ENCODE measurements at regions not wholly inside any gene's neighbourhood (a gene's known extent, or its start where the extent isn't known, plus 50 kb on each side); places are given as distances from the start of the nearest gene placed in this dataset.
"Not testable (repeated sequence)": the region's sequence is repeated elsewhere in the genome, so short reads cannot be mapped to it uniquely, and the experiment has no call there.

DNA sequence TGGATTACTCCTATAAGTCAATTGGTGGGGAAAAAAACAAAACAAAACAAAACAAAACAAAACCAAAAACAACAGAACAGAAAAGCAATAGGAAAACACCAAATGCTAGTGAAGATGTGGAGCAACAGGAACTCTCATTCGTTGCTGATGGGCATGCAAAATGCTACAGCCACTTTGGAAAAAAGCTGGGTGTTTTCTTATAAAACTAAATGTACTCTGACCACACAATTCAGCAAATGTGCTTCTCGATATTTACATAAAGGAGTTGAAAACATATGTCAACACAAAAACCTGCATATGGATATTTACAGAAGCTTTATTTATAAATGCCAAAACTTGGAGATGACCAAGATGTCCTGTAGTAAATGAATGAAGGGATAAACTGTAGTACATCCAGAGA, 703.6 kb upstream of the FAM241A start:
- no peak for DNase-seq

DNA sequence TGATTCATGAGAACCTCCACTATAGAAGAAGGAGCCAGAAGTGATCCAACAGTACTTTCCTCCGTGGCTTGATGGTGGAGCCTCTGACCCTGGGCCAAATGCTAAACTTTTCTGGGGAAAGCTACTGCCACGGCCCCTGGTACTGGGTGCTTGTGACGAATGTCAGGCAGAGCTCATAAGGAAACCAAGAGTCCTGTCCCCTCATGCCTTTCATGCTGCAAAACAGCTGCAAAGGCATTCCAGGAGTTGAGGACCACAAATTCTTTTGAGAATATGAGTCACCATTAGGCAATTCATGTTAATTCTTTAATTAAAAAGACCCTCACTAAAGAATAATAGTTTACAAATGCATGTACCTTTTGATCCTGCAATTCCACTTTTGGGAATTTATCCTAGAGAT, 700.4 kb upstream of the FAM241A start:
- not testable (repeated sequence) for DNase-seq

DNA sequence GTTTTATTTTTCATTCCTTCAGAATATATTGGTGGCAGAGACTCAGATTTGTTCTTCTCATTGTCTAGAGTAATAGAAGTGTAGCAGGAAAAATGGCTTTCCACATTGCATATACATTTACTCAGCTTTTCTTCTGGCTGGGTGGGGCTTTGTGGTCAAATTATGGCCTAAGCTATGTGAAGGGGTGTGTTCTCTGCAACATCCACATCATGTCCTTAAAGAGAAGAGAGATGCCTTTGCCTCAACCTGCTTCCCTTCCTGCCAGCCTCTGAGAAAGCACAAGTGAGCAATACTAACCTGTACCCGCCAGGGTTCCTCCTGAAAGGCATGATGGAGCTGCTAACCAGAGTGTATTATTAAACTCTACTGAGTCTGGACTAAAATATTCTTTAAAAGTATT, 695.6 kb upstream of the FAM241A start:
- no peak for DNase-seq

DNA sequence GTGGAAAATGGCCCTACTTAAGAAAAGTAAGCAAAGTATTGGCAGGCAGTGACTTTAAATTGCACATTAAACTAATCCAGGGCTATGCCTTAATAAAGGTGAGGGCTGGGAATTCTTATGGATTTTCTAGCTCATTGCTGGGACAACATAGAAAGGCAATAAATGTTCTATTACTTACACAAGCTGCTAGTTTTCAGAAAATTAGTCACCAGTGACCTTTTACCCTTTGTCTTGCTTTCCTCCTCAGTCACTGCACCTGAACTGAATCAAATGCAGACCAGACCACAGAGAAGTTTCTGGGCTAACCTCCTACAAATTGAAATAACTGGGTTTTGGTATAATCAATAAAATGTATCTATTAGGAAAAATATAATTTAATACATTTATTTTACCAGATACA, 694.4 kb upstream of the FAM241A start:
- DNase-seq: no peak

- no peak for DNase-seq
Measured at GRCh38 chr4:111453216-111453615, 692.0 kb upstream of the FAM241A start.

GRCh38 chr4:111454961-111455360, 690.3 kb upstream of the FAM241A start:
- no peak for DNase-seq

- no peak for DNase-seq
Measured at GRCh38 chr4:111464251-111465045, 680.8 kb upstream of the FAM241A start.

- DNase-seq: no peak
Measured at GRCh38 chr4:111466811-111467604, 678.2 kb upstream of the FAM241A start.

DNA sequence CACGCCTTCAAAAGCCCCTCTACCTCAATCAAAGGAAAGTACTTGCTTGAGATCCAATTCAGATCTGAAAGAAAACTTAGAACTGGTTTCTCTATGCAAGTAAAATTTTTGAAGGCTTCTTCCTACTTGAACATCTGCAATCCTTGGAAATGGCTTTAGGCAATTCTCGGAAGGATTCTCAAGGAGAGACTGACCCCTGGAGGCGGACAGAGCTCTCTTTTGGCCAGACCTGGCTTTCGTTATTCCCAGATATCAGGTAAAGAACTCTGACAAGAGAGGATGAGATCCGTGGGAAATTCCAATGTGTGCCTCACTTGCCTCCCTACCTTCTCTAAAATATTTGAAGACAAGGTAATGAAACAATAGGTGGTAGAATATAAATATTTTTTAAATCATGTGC, 670.3 kb upstream of the FAM241A start:
- DNase-seq: no peak

GRCh38 chr4:111475666-111476065, 669.6 kb upstream of the FAM241A start:
- DNase-seq: no peak

GRCh38 chr4:111480510-111480909, 664.7 kb upstream of the FAM241A start:
- no peak for DNase-seq

DNA sequence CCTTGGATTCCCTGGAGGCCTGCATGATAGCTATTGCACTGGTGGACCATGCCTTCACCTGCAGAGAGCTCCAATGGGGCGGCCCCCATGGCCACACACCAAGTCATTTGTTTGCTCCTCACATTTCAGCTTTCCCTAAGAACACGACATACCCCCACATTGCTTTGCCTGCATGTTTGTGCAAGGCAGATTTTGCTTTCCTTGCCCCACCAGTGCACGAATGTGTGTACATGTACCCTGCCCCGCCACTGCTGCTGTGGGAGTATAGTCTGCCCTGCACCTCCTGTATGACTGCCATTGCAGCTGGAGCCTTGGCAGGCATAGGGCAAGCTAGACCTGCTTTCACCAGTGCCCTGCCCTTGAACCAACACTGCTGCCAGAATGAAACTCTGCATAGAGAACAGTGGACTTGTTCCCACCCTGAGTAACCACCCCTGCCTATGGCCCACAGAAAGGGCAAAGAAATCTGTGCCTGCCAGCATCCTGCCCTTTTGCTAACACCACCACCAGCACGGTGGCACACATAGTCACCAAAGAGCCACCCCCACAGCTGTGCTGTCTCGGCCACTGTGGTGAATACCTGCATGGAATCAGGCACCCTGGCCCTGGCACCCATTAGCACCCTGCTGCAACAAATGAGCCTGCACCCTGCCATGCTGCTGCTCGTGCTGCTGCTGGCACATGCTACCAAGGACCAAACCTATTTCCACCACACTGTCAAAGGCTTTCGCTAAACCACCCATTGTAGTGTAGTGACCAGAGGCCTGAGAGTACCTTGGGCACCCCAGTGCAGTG, 661.7 kb upstream of the FAM241A start:
- no peak for DNase-seq

GRCh38 chr4:111492496-111492895, 652.8 kb upstream of the FAM241A start:
- no peak for DNase-seq

GRCh38 chr4:111494471-111494870, 650.8 kb upstream of the FAM241A start:
- no peak for DNase-seq

- DNase-seq: no peak
Measured at GRCh38 chr4:111494971-111495370, 650.3 kb upstream of the FAM241A start.

GRCh38 chr4:111499291-111499690, 646.0 kb upstream of the FAM241A start:
- DNase-seq: no peak

GRCh38 chr4:111499706-111500105, 645.5 kb upstream of the FAM241A start:
- no peak for DNase-seq

DNA sequence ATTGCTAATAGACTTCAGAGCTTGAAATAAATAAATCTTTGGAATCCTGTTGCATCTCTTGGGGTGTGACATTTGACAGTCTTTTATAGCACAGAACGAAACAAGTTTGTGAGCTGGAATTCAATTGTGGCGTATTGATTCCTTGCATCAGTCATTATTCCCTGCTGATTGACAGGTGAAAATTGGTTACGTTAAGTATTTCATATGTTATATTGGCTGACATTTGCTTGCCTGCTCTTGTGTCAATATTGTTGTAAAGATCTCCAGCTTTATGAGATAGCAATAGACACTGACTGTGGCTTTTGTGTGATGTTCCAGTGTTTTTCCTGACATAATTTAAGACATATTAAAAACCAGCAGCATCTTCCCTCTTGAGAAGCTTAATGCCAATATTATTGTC, 644.4 kb upstream of the FAM241A start:
- no peak for DNase-seq

- DNase-seq: no peak
Measured at GRCh38 chr4:111501946-111502345, 643.3 kb upstream of the FAM241A start.

DNA sequence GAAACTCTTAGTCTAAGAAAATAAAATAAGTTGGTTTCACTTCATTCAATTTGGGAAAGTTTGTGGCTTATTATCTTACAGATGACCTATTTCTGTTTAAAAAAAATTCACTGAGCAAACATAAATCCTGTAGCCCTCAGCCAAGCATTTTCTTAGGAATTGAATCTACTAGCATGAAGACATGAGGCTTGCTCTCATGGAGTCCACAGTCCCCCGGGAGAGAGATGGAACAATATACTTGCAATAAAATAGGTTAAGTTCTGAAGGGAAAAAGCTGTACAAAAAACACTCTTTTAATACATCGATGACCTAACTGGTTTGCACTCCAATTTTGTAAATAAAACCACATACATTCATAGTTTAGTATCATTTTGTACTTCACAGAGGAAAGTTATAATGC, 642.6 kb upstream of the FAM241A start:
- no peak for DNase-seq

DNA sequence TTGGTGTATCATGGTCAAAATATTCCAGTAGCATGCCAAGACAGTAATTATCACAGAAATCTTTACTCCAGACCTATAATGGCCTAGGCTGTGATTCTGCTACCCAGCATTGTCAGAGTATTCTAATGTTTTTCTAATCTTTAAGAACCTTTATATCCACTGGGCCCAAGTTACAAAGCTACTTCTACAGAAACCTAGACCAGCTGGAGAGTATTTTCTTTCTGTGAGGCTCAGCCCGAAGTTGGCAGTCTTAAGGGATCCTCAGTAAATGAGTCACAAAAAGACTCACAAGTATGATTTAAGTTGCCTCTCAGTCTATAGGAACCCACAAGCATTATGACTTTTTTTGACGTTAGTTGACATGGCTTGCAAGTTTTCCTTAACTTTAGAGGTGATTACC, 638.5 kb upstream of the FAM241A start:
- DNase-seq: no peak

DNA sequence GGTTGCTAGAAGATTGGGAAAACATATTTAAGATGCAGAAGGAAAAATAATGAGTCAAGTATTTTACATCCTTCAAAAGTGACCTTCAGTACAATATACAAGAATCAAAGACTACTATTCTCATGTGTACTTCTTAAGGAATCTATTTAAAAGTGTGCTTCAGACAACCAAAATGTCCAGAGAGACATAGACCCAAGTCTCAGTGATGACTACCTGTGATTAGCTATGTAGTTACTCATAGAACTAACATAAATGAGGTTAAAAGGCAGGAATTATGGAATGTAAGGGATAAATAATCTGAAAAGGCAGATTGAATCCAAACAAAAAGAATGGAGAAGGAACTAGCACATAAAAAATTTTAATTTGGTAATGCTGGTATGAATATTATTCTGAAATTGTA, 634.7 kb upstream of the FAM241A start:
- no peak for DNase-seq

- DNase-seq: no peak
Measured at GRCh38 chr4:111512081-111512783, 633.0 kb upstream of the FAM241A start.

All from activated CD4-positive, alpha-beta T cell treated with anti-CD3 and anti-CD28 coated beads, Interleukin-2, amount 50 U/mL, for 16 hours (primary cell).